Suprapubic skin (tissue), 4 donors: ENCODE measurements at regions not wholly inside any gene's neighbourhood (a gene's known extent, or its start where the extent isn't known, plus 50 kb on each side); places are given as distances from the start of the nearest gene placed in this dataset.
"Not testable (repeated sequence)": the region's sequence is repeated elsewhere in the genome, so short reads cannot be mapped to it uniquely, and the experiment has no call there.

Source experiments
- DNase-seq, 2 donors: peaks; one replicate each; pipeline ENCODE4 v3.0.0-alpha.2; 2019; ENCODE audit warnings: low spot score in 2 of 2
- H3K27ac ChIP-seq: fragments of 200-600 bp; sonication (generic); one replicate; pipeline ENCODE4 v1.5.1; 2019
- H3K27me3 ChIP-seq: fragments of 200-600 bp; sonication (generic); one replicate; pipeline ENCODE4 v1.5.1; 2019
- H3K36me3 ChIP-seq: fragments of 200-600 bp; sonication (generic); one replicate; pipeline ENCODE4 v1.5.1; 2019
- H3K4me1 ChIP-seq: fragments of 200-600 bp; sonication (generic); one replicate; pipeline ENCODE4 v1.5.1; 2019
- H3K4me3 ChIP-seq: fragments of 200-600 bp; sonication (generic); one replicate; pipeline ENCODE4 v1.5.1; 2019; ENCODE audit warnings: mild to moderate bottlenecking
- H3K9me3 ChIP-seq: fragments of 200-600 bp; sonication (generic); one replicate; pipeline ENCODE4 v1.5.1; 2019
- CTCF ChIP-seq, 2 donors: fragments of 200-600 bp in 1 of 2; fragments of 450-650 bp in 1 of 2; sonication (generic) in 1 of 2; IDR thresholded peaks; one replicate each; pipeline ENCODE4 v1.5.1; 2016 to 2019; ENCODE audit warnings: antibody characterized with exemption in 2 of 2, mild to moderate bottlenecking in 1 of 2, moderate library complexity in 1 of 2
- EP300 ChIP-seq: sonication (generic); formaldehyde crosslinking; IDR thresholded peaks from one replicate; pipeline ENCODE4 v1.6.1; 2017; ENCODE audit warnings: antibody characterized with exemption
- POLR2A ChIP-seq, 2 donors: fragments of 450-650 bp; IDR thresholded peaks; one replicate each; pipeline ENCODE4 v1.6.1; 2017; ENCODE audit warnings: antibody characterized with exemption in 2 of 2, mild to moderate bottlenecking in 2 of 2, moderate library complexity in 2 of 2
- POLR2AphosphoS5 ChIP-seq, 3 donors: sonication (generic); formaldehyde crosslinking; IDR thresholded peaks; one replicate each; pipeline ENCODE4 v1.6.1; 2017; ENCODE audit warnings: antibody characterized with exemption in 3 of 3
- WGBS: methylation state at CpG from one replicate; pipeline ENCODE4 v1.1.5; 2018; 5-methylcytosine and 5-hydroxymethylcytosine counted together

- Histone ChIP-seq H3K4me3 (no peak overlapping the region), H3K4me1 (no peaks in the 10 kb centered on the region), H3K27ac (no peak overlapping the region), H3K36me3 (no peaks in the 10 kb centered on the region), H3K27me3 (peaks cover 10% of the 10 kb centered on the region), H3K9me3 (no peaks in the 10 kb centered on the region)
- 84% methylated on average over 6 of the region's 7 CpGs for WGBS
- no peak for DNase-seq
- TF ChIP-seq EP300 (no peak), POLR2AphosphoS5 (IDR thresholded peaks at IDR 0.05) (no peak), CTCF (IDR thresholded peaks at IDR 0.05) (no peak), POLR2A (IDR thresholded peaks at IDR 0.05) (no peak)
Measured at GRCh38 chr1:29620631-29621030, 384.3 kb downstream of the PTPRU start.

GRCh38 chr1:29607236-29607635 is 370.9 kb downstream of the PTPRU start:
- Histone ChIP-seq H3K4me3 (no peak overlapping the region), H3K9me3 (no peaks in the 10 kb centered on the region), H3K36me3 (no peaks in the 10 kb centered on the region), H3K27ac (no peak overlapping the region), H3K4me1 (no peaks in the 10 kb centered on the region), H3K27me3 (peaks cover 1% of the 10 kb centered on the region)
- DNase-seq = no peak
- no peak for TF ChIP-seq POLR2A (IDR thresholded peaks at IDR 0.05)
- no peak for TF ChIP-seq EP300
- TF ChIP-seq POLR2AphosphoS5 (IDR thresholded peaks at IDR 0.05) = no peak
- TF ChIP-seq CTCF (IDR thresholded peaks at IDR 0.05) = no peak

GRCh38 chr1:29604796-29605195 is 368.5 kb downstream of the PTPRU start:
- not testable (repeated sequence) for H3K27me3 ChIP-seq, H3K27ac ChIP-seq, H3K4me1 ChIP-seq, H3K36me3 ChIP-seq, H3K4me3 ChIP-seq, DNase-seq, H3K9me3 ChIP-seq
- WGBS = 84% methylated on average over 7 of the region's 7 CpGs

GRCh38 chr1:29603622-29604021 is 367.3 kb downstream of the PTPRU start:
- whole genome bisulfite sequencing = 77% methylated on average over 2 of the region's 2 CpGs

GRCh38 chr1:29602203-29602602 is 365.9 kb downstream of the PTPRU start:
- Histone ChIP-seq H3K27ac (no peak overlapping the region), H3K36me3 (no peaks in the 10 kb centered on the region), H3K27me3 (peaks cover 3% of the 10 kb centered on the region), H3K4me3 (no peak overlapping the region), H3K9me3 (no peaks in the 10 kb centered on the region), H3K4me1 (no peaks in the 10 kb centered on the region)
- no peak for TF ChIP-seq POLR2AphosphoS5 (IDR thresholded peaks at IDR 0.05)
- TF ChIP-seq CTCF (IDR thresholded peaks at IDR 0.05) = no peak
- TF ChIP-seq EP300 = no peak
- WGBS = 76% methylated on average over 3 of the region's 3 CpGs
- DNase-seq = no peak

More at GRCh38 chr1:29603622-29604021, 367.3 kb downstream of the PTPRU start:
- TF ChIP-seq CTCF (IDR thresholded peaks at IDR 0.05) = no peak
- no peak for TF ChIP-seq POLR2A (IDR thresholded peaks at IDR 0.05)
- no peak for TF ChIP-seq POLR2AphosphoS5 (IDR thresholded peaks at IDR 0.05)
- TF ChIP-seq EP300 = no peak
- Histone ChIP-seq H3K9me3 (no peaks in the 10 kb centered on the region), H3K4me1 (no peaks in the 10 kb centered on the region), H3K4me3 (no peak overlapping the region), H3K36me3 (no peaks in the 10 kb centered on the region), H3K27ac (no peak overlapping the region), H3K27me3 (peaks cover 3% of the 10 kb centered on the region)
- DNase-seq = no peak

GRCh38 chr1:29601021-29601420 is 364.7 kb downstream of the PTPRU start:
- H3K36me3 ChIP-seq = no peaks in the 10 kb centered on the region
- H3K27me3 ChIP-seq = peaks cover 3% of the 10 kb centered on the region
- H3K9me3 ChIP-seq = no peaks in the 10 kb centered on the region
- H3K4me1 ChIP-seq = no peaks in the 10 kb centered on the region
- 78% methylated on average over 3 of the region's 3 CpGs for WGBS
- no peak for DNase-seq
- H3K27ac ChIP-seq = no peak overlapping the region
- no peak for TF ChIP-seq POLR2A (IDR thresholded peaks at IDR 0.05)
- TF ChIP-seq EP300 = no peak
- TF ChIP-seq POLR2AphosphoS5 (IDR thresholded peaks at IDR 0.05) = no peak
- TF ChIP-seq CTCF (IDR thresholded peaks at IDR 0.05) = no peak
- no peak overlapping the region for H3K4me3 ChIP-seq
